H1 (cell line): ENCODE measurements at regions not wholly inside any gene's neighbourhood (a gene's known extent, or its start where the extent isn't known, plus 50 kb on each side); places are given as distances from the start of the nearest gene placed in this dataset.

Experiments
- CTCF ChIA-PET: fragments of 300-600 bp; sonication (Branson Sonifier 250); formaldehyde crosslinking; loops from one replicate; lab custom pipeline; 2021; ENCODE audit not compliant: partially characterized antibody; lab: Charles Lee
- POLR2A ChIA-PET: fragments of 300-600 bp; sonication (Branson Sonifier 250); formaldehyde crosslinking; loops from one replicate; lab custom pipeline; 2021; ENCODE audit warnings: inconsistent platforms; ENCODE audit not compliant: partially characterized antibody; lab: Charles Lee
- DNase-seq, 2 experiments: peaks; one replicate each; pipeline versions ENCODE4 v3.0.0 to v3.0.0-alpha.2; 2010 to 2022; ENCODE audit warnings: low spot score in 2 of 2, low read depth in 1 of 2, mixed read lengths in 1 of 2
- FAIRE-seq: peaks from 2 replicates; lab custom pipeline; 2011; peaks lifted over from hg19 to GRCh38; lab: Jason Lieb, UNC
- H2AFZ ChIP-seq: 2 replicates; pipeline ENCODE4 v1.8.1; 2012; ENCODE audit warnings: low read length, inconsistent platforms
- H2AK5ac ChIP-seq: 2 replicates; pipeline ENCODE4 v1.6.1; 2013; ENCODE audit warnings: low read depth, low read length
- H2BK120ac ChIP-seq: replicated peaks from 2 replicates; pipeline ENCODE3; 2013; ENCODE audit warnings: low read depth, low read length, inconsistent platforms
- H2BK12ac ChIP-seq: 2 replicates; pipeline ENCODE4 v1.6.1; 2013; ENCODE audit warnings: low read depth, low read length
- H2BK15ac ChIP-seq: 2 replicates; pipeline ENCODE4 v1.6.1; 2013; ENCODE audit warnings: low read length
- H2BK20ac ChIP-seq: 2 replicates; pipeline ENCODE4 v1.6.1; 2013; ENCODE audit warnings: low read length
- H2BK5ac ChIP-seq: 2 replicates; pipeline ENCODE4 v1.6.1; 2013; ENCODE audit warnings: low read depth, low read length
- H3K14ac ChIP-seq: 2 replicates; pipeline ENCODE4 v1.6.1; 2013; ENCODE audit warnings: inconsistent platforms; ENCODE audit not compliant: insufficient read length
- H3K18ac ChIP-seq: 2 replicates; pipeline ENCODE4 v1.6.1; 2013; ENCODE audit warnings: low read length; ENCODE audit errors: extremely low read depth
- H3K23ac ChIP-seq: 2 replicates; pipeline ENCODE4 v1.6.1; 2013; ENCODE audit warnings: inconsistent platforms; ENCODE audit not compliant: insufficient read length
- H3K23me2 ChIP-seq: 2 replicates; pipeline ENCODE4 v1.6.1; 2013; ENCODE audit warnings: low read depth, low read length
- H3K27ac ChIP-seq: 2 replicates; pipeline ENCODE4 v1.6.1; 2011; ENCODE audit warnings: low read depth, low read length, inconsistent platforms
- H3K27me3 ChIP-seq, 4 experiments: replicated peaks in 1 of 4; 1 replicate in 1 of 4; 2 replicates in 3 of 4; pipeline versions ENCODE4 v1.6.1 to v1.8.1; 2011 to 2013; ENCODE audit warnings: low read length in 3 of 4, mild to moderate bottlenecking in 3 of 4, inconsistent platforms in 2 of 4, mixed read lengths in 2 of 4, moderate library complexity in 1 of 4; ENCODE audit not compliant: control insufficient read depth in 3 of 4, insufficient read depth in 3 of 4; ENCODE audit errors: extremely low read depth in 1 of 4
- H3K36me3 ChIP-seq, 4 experiments: 2 replicates each; pipeline versions ENCODE4 v1.6.1 to v1.8.1; 2011 to 2013; ENCODE audit warnings: mild to moderate bottlenecking in 4 of 4, low read length in 3 of 4, moderate library complexity in 2 of 4, control low read depth in 1 of 4, inconsistent platforms in 1 of 4; ENCODE audit not compliant: insufficient read depth in 4 of 4, control insufficient read depth in 2 of 4
- H3K4ac ChIP-seq: replicated peaks from 2 replicates; pipeline ENCODE3; 2013; ENCODE audit warnings: low read length, low read depth, mixed read lengths, inconsistent platforms; ENCODE audit not compliant: insufficient read length
- H3K4me1 ChIP-seq, 4 experiments: replicated peaks in 1 of 4; 1 replicate in 1 of 4; 2 replicates in 3 of 4; pipeline versions ENCODE4 v1.6.1 to v1.8.1; 2011 to 2013; ENCODE audit warnings: low read length in 3 of 4, inconsistent platforms in 2 of 4, mixed read lengths in 1 of 4; ENCODE audit not compliant: insufficient read depth in 4 of 4, control insufficient read depth in 3 of 4
- H3K4me2 ChIP-seq, 2 experiments: 2 replicates each; pipeline versions ENCODE4 v1.6.1 to v1.8.1; 2011 to 2013; ENCODE audit warnings: low read depth in 2 of 2, low read length in 2 of 2, control low read depth in 1 of 2, inconsistent platforms in 1 of 2, mild to moderate bottlenecking in 1 of 2; ENCODE audit not compliant: insufficient read depth in 1 of 2
- H3K4me3 ChIP-seq, 4 experiments: fragments of 200-600, 300-600 bp in 1 of 4; sonication (generic), shearing (Covaris generic), sonication (Bioruptor Twin) in 1 of 4; 2 replicates each; pipeline versions ENCODE4 v1.5.1 to v1.8.1; 2011 to 2016; ENCODE audit warnings: low read length in 4 of 4, low read depth in 3 of 4, control low read depth in 2 of 4, inconsistent platforms in 2 of 4, mild to moderate bottlenecking in 2 of 4, mixed read lengths in 1 of 4, moderate library complexity in 1 of 4; ENCODE audit not compliant: insufficient read depth in 2 of 4; ENCODE audit errors: extremely low read depth in 1 of 4
- H3K56ac ChIP-seq: replicated peaks from 2 replicates; pipeline ENCODE3; 2013; ENCODE audit warnings: low read depth, mild to moderate bottlenecking, mixed read lengths, low read length, inconsistent platforms; ENCODE audit not compliant: insufficient read length
- H3K79me1 ChIP-seq: 2 replicates; pipeline ENCODE4 v1.6.1; 2013; ENCODE audit warnings: low read depth, low read length, control low read depth
- H3K79me2 ChIP-seq, 2 experiments: 2 replicates each; pipeline versions ENCODE4 v1.6.1 to v1.8.1; 2012 to 2013; ENCODE audit warnings: low read length in 2 of 2, mild to moderate bottlenecking in 2 of 2, inconsistent platforms in 1 of 2; ENCODE audit not compliant: insufficient read depth in 2 of 2, control insufficient read depth in 1 of 2
- H3K9ac ChIP-seq, 4 experiments: replicated peaks in 1 of 4; 1 replicate in 1 of 4; 2 replicates in 3 of 4; pipeline versions ENCODE4 v1.6.1 to v1.8.1; 2011 to 2013; ENCODE audit warnings: low read depth in 3 of 4, low read length in 3 of 4, control low read depth in 2 of 4, mild to moderate bottlenecking in 2 of 4, moderate library complexity in 2 of 4, inconsistent platforms in 1 of 4; ENCODE audit errors: extremely low read depth in 1 of 4
- H3K9me3 ChIP-seq, 2 experiments: 2 replicates each; pipeline versions ENCODE4 v1.6.1 to v1.8.1; 2012 to 2013; ENCODE audit warnings: mild to moderate bottlenecking in 2 of 2, moderate library complexity in 2 of 2, control low read depth in 1 of 2, inconsistent platforms in 1 of 2, low read depth in 1 of 2, low read length in 1 of 2, mixed read lengths in 1 of 2; ENCODE audit not compliant: insufficient read depth in 2 of 2
- H4K20me1 ChIP-seq, 2 experiments: replicated peaks in 1 of 2; 2 replicates each; pipeline versions ENCODE3 to v1.8.1; 2011 to 2013; ENCODE audit warnings: inconsistent platforms in 2 of 2, low read length in 2 of 2, mild to moderate bottlenecking in 1 of 2; ENCODE audit not compliant: insufficient read depth in 2 of 2, control insufficient read depth in 1 of 2
- H4K5ac ChIP-seq: 2 replicates; pipeline ENCODE4 v1.6.1; 2013; ENCODE audit warnings: low read length, low read depth, mixed read lengths, inconsistent platforms; ENCODE audit not compliant: insufficient read length
- H4K8ac ChIP-seq: 2 replicates; pipeline ENCODE4 v1.8.0; 2013; ENCODE audit warnings: mild to moderate bottlenecking, moderate library complexity, low read length, inconsistent platforms; ENCODE audit not compliant: insufficient read depth; ENCODE audit errors: extremely low read depth
- H4K91ac ChIP-seq: replicated peaks from 2 replicates; pipeline ENCODE3; 2013; ENCODE audit warnings: low read length, mixed read lengths, inconsistent platforms; ENCODE audit not compliant: insufficient read length
- ASH2L ChIP-seq: fragments of 200-600, 300-600 bp; sonication (generic); IDR thresholded peaks from one replicate; pipeline ENCODE4 v1.7.1; 2017; ENCODE audit warnings: low read length
- CBX8 ChIP-seq: fragments of 300-800, 300-1000 bp; sonication (generic); IDR thresholded peaks from 2 replicates; pipeline ENCODE4 v1.7.1; 2016; ENCODE audit warnings: low read depth, low read length, borderline replicate concordance
- EGR1 ChIP-seq: IDR thresholded peaks from 2 replicates; pipeline ENCODE4 v1.6.1; 2011; ENCODE audit warnings: low read depth, low read length, borderline replicate concordance
- GABPA ChIP-seq: IDR thresholded peaks from 2 replicates; pipeline ENCODE4 v1.6.1; 2011; ENCODE audit warnings: mild to moderate bottlenecking, low read length, moderate library complexity, borderline replicate concordance; ENCODE audit not compliant: insufficient read depth
- HDAC6 ChIP-seq: IDR thresholded peaks from one replicate; pipeline ENCODE4 v1.7.1; 2012; ENCODE audit warnings: low read depth, mild to moderate bottlenecking, inconsistent platforms, low read length, moderate library complexity
- JUN ChIP-seq: IDR thresholded peaks from 2 replicates; pipeline ENCODE4 v1.6.1; 2011; ENCODE audit warnings: low read depth, mild to moderate bottlenecking, improper control_type of control experiment, low read length
- SAP30 ChIP-seq: fragments of 300-600 bp; sonication (generic); IDR thresholded peaks from 2 replicates; pipeline ENCODE4 v1.7.1; 2012; ENCODE audit warnings: low read length, moderate library complexity, mild to moderate bottlenecking, inconsistent platforms; ENCODE audit not compliant: insufficient read depth, insufficient replicate concordance
- TAF1 ChIP-seq: IDR thresholded peaks from 2 replicates; pipeline ENCODE4 v1.6.1; 2011; ENCODE audit warnings: mild to moderate bottlenecking, low read depth, low read length
- YY1 ChIP-seq: IDR thresholded peaks from 2 replicates; pipeline ENCODE4 v1.6.1; 2011; ENCODE audit warnings: low read depth, mild to moderate bottlenecking, low read length
- WGBS, 2 experiments: shearing (Covaris generic) in 1 of 2; methylation state at CpG; one replicate each; pipeline versions ENCODE4 v1.1.6 to v1.1.7; 2013 to 2015; ENCODE audit warnings: low lambda C conversion rate in 2 of 2, mixed read lengths in 2 of 2, inconsistent platforms in 1 of 2, low coverage in 1 of 2, missing lambda C conversion rate in 1 of 2; ENCODE audit not compliant: insufficient replicate concordance in 2 of 2, insufficient coverage in 1 of 2, insufficient read length in 1 of 2; ENCODE audit errors: extremely low coverage in 1 of 2, missing lambda C conversion rate in 1 of 2; 5-methylcytosine and 5-hydroxymethylcytosine counted together
- TF ChIP-seq, protein P1 (sequence below), 3 experiments: IDR thresholded peaks; 1 replicate in 2 of 3; 2 replicates in 1 of 3; pipeline versions ENCODE4 v1.5.1 to v1.6.1; 2011; ENCODE audit warnings: low read length in 3 of 3, mild to moderate bottlenecking in 3 of 3, inconsistent platforms in 2 of 3, low read depth in 1 of 3, moderate library complexity in 1 of 3; ENCODE audit not compliant: insufficient read depth in 1 of 3; ENCODE audit errors: control extremely low read depth in 1 of 3
- TF ChIP-seq, protein P2 (sequence below): IDR thresholded peaks from 2 replicates; pipeline ENCODE4 v1.6.1; 2012; ENCODE audit warnings: inconsistent platforms

DNA sequence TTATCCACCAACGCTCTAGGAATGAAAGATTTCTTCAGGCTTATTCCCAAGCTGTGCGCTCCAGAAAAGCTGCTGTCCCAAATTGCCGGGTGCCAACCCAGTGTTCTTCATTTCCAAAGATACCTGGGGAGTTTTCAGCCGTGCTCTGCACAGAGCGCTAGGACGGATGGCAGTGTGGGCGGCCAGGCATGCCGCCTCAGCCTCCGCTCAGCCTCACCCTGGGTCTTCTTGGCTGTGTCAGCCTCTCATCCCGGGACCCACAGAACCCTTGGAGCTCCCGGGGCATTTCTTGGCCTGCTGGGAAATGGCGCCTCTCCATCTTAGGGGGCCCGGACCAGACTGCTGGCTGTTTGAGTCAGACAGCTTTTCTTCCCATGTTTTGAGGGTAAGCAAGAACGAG is 116.9 kb upstream of the SLC25A33 start:
- H4K8ac ChIP-seq: no peak overlapping the region
- CTCF ChIA-PET: interaction anchor here (0.8 to 3.3 kb wide), 6 partner anchors 9 to 69 kb away, joined by 3 to 15 read pairs (median 5); no protein-coding TSS in a partner anchor
- TF ChIP-seq GABPA (no peak), JUN (no peak), SAP30 (no peak), EGR1 (no peak), ASH2L (no peak), CBX8 (no peak), YY1 (no peak), HDAC6 (no peak), TAF1 (no peak)
- TF ChIP-seq, protein P1, sequence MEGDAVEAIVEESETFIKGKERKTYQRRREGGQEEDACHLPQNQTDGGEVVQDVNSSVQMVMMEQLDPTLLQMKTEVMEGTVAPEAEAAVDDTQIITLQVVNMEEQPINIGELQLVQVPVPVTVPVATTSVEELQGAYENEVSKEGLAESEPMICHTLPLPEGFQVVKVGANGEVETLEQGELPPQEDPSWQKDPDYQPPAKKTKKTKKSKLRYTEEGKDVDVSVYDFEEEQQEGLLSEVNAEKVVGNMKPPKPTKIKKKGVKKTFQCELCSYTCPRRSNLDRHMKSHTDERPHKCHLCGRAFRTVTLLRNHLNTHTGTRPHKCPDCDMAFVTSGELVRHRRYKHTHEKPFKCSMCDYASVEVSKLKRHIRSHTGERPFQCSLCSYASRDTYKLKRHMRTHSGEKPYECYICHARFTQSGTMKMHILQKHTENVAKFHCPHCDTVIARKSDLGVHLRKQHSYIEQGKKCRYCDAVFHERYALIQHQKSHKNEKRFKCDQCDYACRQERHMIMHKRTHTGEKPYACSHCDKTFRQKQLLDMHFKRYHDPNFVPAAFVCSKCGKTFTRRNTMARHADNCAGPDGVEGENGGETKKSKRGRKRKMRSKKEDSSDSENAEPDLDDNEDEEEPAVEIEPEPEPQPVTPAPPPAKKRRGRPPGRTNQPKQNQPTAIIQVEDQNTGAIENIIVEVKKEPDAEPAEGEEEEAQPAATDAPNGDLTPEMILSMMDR (IDR thresholded peaks at IDR 0.05; ENCODE audit: control extremely low read depth in 1 of 3, insufficient read depth in 1 of 3, low read depth in 1 of 3, low read length in 3 of 3): no peak
- TF ChIP-seq, protein P2, sequence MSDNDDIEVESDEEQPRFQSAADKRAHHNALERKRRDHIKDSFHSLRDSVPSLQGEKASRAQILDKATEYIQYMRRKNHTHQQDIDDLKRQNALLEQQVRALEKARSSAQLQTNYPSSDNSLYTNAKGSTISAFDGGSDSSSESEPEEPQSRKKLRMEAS: no peak
- TF ChIP-seq, all 59 proteins: peak for 0
- Histone ChIP-seq H4K91ac (no peak overlapping the region), H2BK5ac (no peak overlapping the region), H3K4ac (no peak overlapping the region), H3K9me3 (no peaks in the 10 kb centered on the region), H3K27me3 (no peaks in the 10 kb centered on the region), H3K23me2 (no peaks in the 10 kb centered on the region), H2BK12ac (no peak overlapping the region), H3K18ac (no peak overlapping the region), H3K23ac (no peak overlapping the region), H2AFZ (no peak overlapping the region), H3K4me1 (no peaks in the 10 kb centered on the region), H2BK120ac (no peak overlapping the region), H4K5ac (no peak overlapping the region), H2BK15ac (no peak overlapping the region), H3K56ac (no peak overlapping the region), H3K4me3 (no peak overlapping the region), H3K9ac (no peak overlapping the region), H3K14ac (no peak overlapping the region), H3K79me2 (no peaks in the 10 kb centered on the region), H3K4me2 (no peak overlapping the region), H2BK20ac (no peak overlapping the region), H3K27ac (no peak overlapping the region), H2AK5ac (no peak overlapping the region), H4K20me1 (no peaks in the 10 kb centered on the region), H3K36me3 (no peaks in the 10 kb centered on the region), H3K79me1 (no peaks in the 10 kb centered on the region)
- 89% methylated on average over 14 of the region's 14 CpGs; no CpG with 5 or more reads in 1 of the 2 experiments for WGBS, 2 experiments
- POLR2A ChIA-PET: interaction anchor here (0.7 kb wide), 1 partner anchor 9 kb away, joined by 3 read pairs; no protein-coding TSS in a partner anchor
- DNase-seq: no peak
- FAIRE-seq: no peak
